GM23338 (cell line): ENCODE measurements at regions not wholly inside any gene's neighbourhood (a gene's known extent, or its start where the extent isn't known, plus 50 kb on each side); places are given as distances from the start of the nearest gene placed in this dataset.
A peak's percentile ranks its signal among the peaks of the same experiment; 100 is the strongest.

Experiments used
- ATAC-seq: fragments of 200-7000 bp; cut with Tn5 transposase; 3 replicates; pipeline ENCODE4 v1.9.1; 2020
- DNase-seq: peaks from one replicate; pipeline ENCODE4 v3.0.0-alpha.2; 2015; ENCODE audit warnings: low spot score
- H2AFZ ChIP-seq: fragments of 200-600 bp; sonication (generic); 2 replicates; pipeline ENCODE4 v1.8.0; 2016; ENCODE audit warnings: antibody characterized with exemption, mild to moderate bottlenecking, moderate library complexity
- H3F3A ChIP-seq: fragments of 200-600 bp; sonication (generic); replicated peaks from 2 replicates; pipeline ENCODE4 v1.8.0; 2017; ENCODE audit warnings: antibody characterized with exemption, mixed run types, low read depth
- H3K27ac ChIP-seq: fragments of 200-600 bp; sonication (generic); 2 replicates; pipeline ENCODE4 v1.6.1; 2016; ENCODE audit warnings: low read depth
- H3K27me3 ChIP-seq: fragments of 200-600 bp; sonication (generic); 2 replicates; pipeline ENCODE4 v1.8.0; 2016; ENCODE audit warnings: mild to moderate bottlenecking, mixed run types, moderate library complexity; ENCODE audit not compliant: insufficient read depth
- H3K36me3 ChIP-seq: fragments of 200-600 bp; sonication (generic); 2 replicates; pipeline ENCODE4 v1.8.0; 2016; ENCODE audit warnings: mild to moderate bottlenecking; ENCODE audit not compliant: insufficient read depth
- H3K4me1 ChIP-seq: fragments of 200-600 bp; sonication (generic); 2 replicates; pipeline ENCODE4 v1.8.0; 2016; ENCODE audit warnings: mild to moderate bottlenecking, moderate library complexity; ENCODE audit not compliant: insufficient read depth
- H3K4me2 ChIP-seq: fragments of 200-600 bp; sonication (generic); 2 replicates; pipeline ENCODE4 v1.7.1; 2017; ENCODE audit warnings: mixed run types
- H3K4me3 ChIP-seq: fragments of 200-600 bp; sonication (generic); 2 replicates; pipeline ENCODE4 v1.6.1; 2016; ENCODE audit warnings: mixed run types
- H3K79me2 ChIP-seq: fragments of 200-600 bp; sonication (generic); replicated peaks from 2 replicates; pipeline ENCODE4 v1.8.0; 2017; ENCODE audit warnings: mild to moderate bottlenecking; ENCODE audit not compliant: insufficient read depth
- H3K9me2 ChIP-seq: fragments of 200-600 bp; sonication (generic); 2 replicates; pipeline ENCODE4 v1.8.0; 2017; ENCODE audit not compliant: insufficient read depth
- H4K20me1 ChIP-seq: fragments of 200-600 bp; sonication (generic); replicated peaks from 2 replicates; pipeline ENCODE4 v1.8.0; 2017; ENCODE audit warnings: mild to moderate bottlenecking; ENCODE audit not compliant: insufficient read depth
- H3K27ac Mint-ChIP-seq: 2 replicates; pipeline ENCODE4 v1.8.0; 2020; ENCODE audit warnings: inconsistent platforms, mild to moderate bottlenecking, moderate library complexity, mixed read lengths
- H3K27me3 Mint-ChIP-seq: 3 replicates; pipeline ENCODE4 v1.8.0; 2022; ENCODE audit warnings: low read depth, mild to moderate bottlenecking, moderate library complexity, mixed read lengths, inconsistent platforms; ENCODE audit not compliant: insufficient read depth, poor library complexity
- H3K36me3 Mint-ChIP-seq: 3 replicates; pipeline ENCODE4 v1.8.0; 2021; ENCODE audit warnings: low read depth, mild to moderate bottlenecking, inconsistent platforms, moderate library complexity, mixed read lengths
- H3K4me1 Mint-ChIP-seq: 3 replicates; pipeline ENCODE4 v1.8.0; 2020; ENCODE audit warnings: mild to moderate bottlenecking, inconsistent platforms, mixed read lengths
- H3K4me3 Mint-ChIP-seq: 3 replicates; pipeline ENCODE4 v1.8.0; 2021; ENCODE audit warnings: moderate library complexity, mild to moderate bottlenecking, inconsistent platforms, mixed read lengths
- H3K9me3 Mint-ChIP-seq: 3 replicates; pipeline ENCODE4 v1.8.0; 2020; ENCODE audit warnings: moderate library complexity, mild to moderate bottlenecking, inconsistent platforms, mixed read lengths
- CREB1 ChIP-seq: fragments of 250-450 bp; sonication (Bioruptor Pico); IDR thresholded peaks from 2 replicates; pipeline ENCODE4 v1.5.0; 2020; ENCODE audit warnings: low read depth, mild to moderate bottlenecking, moderate library complexity
- EZH2 ChIP-seq: fragments of 200-600 bp; sonication (generic); IDR thresholded peaks from one replicate; pipeline ENCODE4 v1.8.0; 2017; ENCODE audit warnings: antibody characterized with exemption, mild to moderate bottlenecking, low read depth; ENCODE audit not compliant: unreplicated experiment
- EZH2phosphoT487 ChIP-seq: fragments of 200-600 bp; sonication (generic); IDR thresholded peaks from one replicate; pipeline ENCODE4 v1.8.1; 2018; ENCODE audit warnings: antibody characterized with exemption; ENCODE audit not compliant: unreplicated experiment
- JUNB ChIP-seq: IDR thresholded peaks from one replicate; pipeline ENCODE4 v1.6.1; 2016; ENCODE audit warnings: antibody characterized with exemption; ENCODE audit not compliant: unreplicated experiment
- NANOG ChIP-seq: IDR thresholded peaks from 2 replicates; pipeline ENCODE4 v1.6.1; 2016; ENCODE audit warnings: antibody characterized with exemption, borderline replicate concordance
- POLR2AphosphoS5 ChIP-seq: IDR thresholded peaks from 2 replicates; pipeline ENCODE4 v1.6.1; 2016; ENCODE audit warnings: antibody characterized with exemption, low read depth
- STAT1 ChIP-seq: IDR thresholded peaks from one replicate; pipeline ENCODE4 v1.6.1; 2016; ENCODE audit warnings: antibody characterized with exemption; ENCODE audit not compliant: unreplicated experiment
- ZNF114 ChIP-seq: fragments of 250-450 bp; sonication (Bioruptor Pico); IDR thresholded peaks from 2 replicates; pipeline ENCODE4 v1.5.0; 2020; ENCODE audit warnings: mild to moderate bottlenecking, moderate library complexity
- ZNF331 ChIP-seq: fragments of 250-450 bp; sonication (Bioruptor Pico); IDR thresholded peaks from 2 replicates; pipeline ENCODE4 v1.5.0; 2020; ENCODE audit warnings: low read depth, mild to moderate bottlenecking, moderate library complexity
- TF ChIP-seq, protein P1 (sequence below): fragments of 250-450 bp; sonication (Bioruptor Pico); IDR thresholded peaks from 2 replicates; pipeline ENCODE4 v1.5.0; 2020; ENCODE audit warnings: mild to moderate bottlenecking, moderate library complexity
- TF ChIP-seq, protein P2 (sequence below): IDR thresholded peaks from 2 replicates; pipeline ENCODE4 v1.6.1; 2016; ENCODE audit warnings: antibody characterized with exemption
- TF ChIP-seq, protein P3 (sequence below): IDR thresholded peaks from one replicate; pipeline ENCODE4 v1.6.1; 2018; ENCODE audit warnings: antibody characterized with exemption; ENCODE audit not compliant: unreplicated experiment
- TF ChIP-seq, protein P4 (sequence below), 2 experiments: fragments of 200-600 bp in 1 of 2; sonication (generic) in 1 of 2; conservative IDR thresholded peaks; 2 replicates each; pipeline versions ENCODE4 v1.5.1 to v1.6.1; 2016 to 2017; ENCODE audit warnings: antibody characterized with exemption in 2 of 2, low read depth in 2 of 2, mild to moderate bottlenecking in 2 of 2, moderate library complexity in 1 of 2

DNA sequence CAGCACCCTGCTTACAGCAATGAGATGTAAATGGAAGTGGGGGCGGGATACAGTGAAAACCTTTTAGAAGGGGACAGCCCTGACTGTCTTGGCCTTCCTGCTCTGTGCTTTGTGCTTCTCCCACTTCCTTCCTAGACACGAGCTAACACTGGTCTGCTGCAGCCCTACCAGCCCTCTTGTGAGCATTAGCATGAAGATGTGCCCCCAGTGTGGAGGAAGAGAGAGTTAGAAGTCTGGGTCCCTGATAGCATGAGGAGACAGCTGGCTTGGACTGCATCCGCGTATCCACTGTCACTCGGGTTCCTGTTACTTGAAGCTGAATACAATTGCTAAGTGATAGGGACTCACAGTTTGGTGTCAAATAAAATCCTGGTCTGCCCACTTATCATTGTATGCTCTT is 248.1 kb upstream of the SOX5 start:
- peaks cover 11% of the 10 kb centered on the region; the same call in 2 of the 3 replicates for H3K4me1 Mint-ChIP-seq
- Histone ChIP-seq H3K27ac (0 out of 2 replicates have a peak overlapping the region, but pooled peaks have one; percentile 28), H2AFZ (no peak overlapping the region), H3K4me1 (0 out of 2 replicates have a peak, but pooled peaks cover 5% of the 10 kb centered on the region), H3K4me2 (no peak overlapping the region), H3K36me3 (no peaks in the 10 kb centered on the region), H3F3A (no peaks in the 10 kb centered on the region), H3K27me3 (no peaks in the 10 kb centered on the region), H4K20me1 (no peaks in the 10 kb centered on the region), H3K79me2 (no peaks in the 10 kb centered on the region), H3K9me2 (no peaks in the 10 kb centered on the region), H3K4me3 (no peak overlapping the region)
- peaks cover 5% of the 10 kb centered on the region for H3K27me3 Mint-ChIP-seq
- H3K27ac Mint-ChIP-seq, result peak overlapping the region; percentile 1; the same call in 1 of the 2 replicates
- H3K4me3 Mint-ChIP-seq, result no peak overlapping the region
- DNase-seq, result peak; percentile 35
- TF ChIP-seq EZH2phosphoT487 (no peak), ZNF114 (CRISPR knock-in tag) (no peak), EZH2 (no peak), ZNF331 (CRISPR knock-in tag) (no peak), STAT1 (no peak), CREB1 (CRISPR knock-in tag) (no peak), NANOG (no peak), POLR2AphosphoS5 (no peak), JUNB (no peak)
- TF ChIP-seq, protein P1, sequence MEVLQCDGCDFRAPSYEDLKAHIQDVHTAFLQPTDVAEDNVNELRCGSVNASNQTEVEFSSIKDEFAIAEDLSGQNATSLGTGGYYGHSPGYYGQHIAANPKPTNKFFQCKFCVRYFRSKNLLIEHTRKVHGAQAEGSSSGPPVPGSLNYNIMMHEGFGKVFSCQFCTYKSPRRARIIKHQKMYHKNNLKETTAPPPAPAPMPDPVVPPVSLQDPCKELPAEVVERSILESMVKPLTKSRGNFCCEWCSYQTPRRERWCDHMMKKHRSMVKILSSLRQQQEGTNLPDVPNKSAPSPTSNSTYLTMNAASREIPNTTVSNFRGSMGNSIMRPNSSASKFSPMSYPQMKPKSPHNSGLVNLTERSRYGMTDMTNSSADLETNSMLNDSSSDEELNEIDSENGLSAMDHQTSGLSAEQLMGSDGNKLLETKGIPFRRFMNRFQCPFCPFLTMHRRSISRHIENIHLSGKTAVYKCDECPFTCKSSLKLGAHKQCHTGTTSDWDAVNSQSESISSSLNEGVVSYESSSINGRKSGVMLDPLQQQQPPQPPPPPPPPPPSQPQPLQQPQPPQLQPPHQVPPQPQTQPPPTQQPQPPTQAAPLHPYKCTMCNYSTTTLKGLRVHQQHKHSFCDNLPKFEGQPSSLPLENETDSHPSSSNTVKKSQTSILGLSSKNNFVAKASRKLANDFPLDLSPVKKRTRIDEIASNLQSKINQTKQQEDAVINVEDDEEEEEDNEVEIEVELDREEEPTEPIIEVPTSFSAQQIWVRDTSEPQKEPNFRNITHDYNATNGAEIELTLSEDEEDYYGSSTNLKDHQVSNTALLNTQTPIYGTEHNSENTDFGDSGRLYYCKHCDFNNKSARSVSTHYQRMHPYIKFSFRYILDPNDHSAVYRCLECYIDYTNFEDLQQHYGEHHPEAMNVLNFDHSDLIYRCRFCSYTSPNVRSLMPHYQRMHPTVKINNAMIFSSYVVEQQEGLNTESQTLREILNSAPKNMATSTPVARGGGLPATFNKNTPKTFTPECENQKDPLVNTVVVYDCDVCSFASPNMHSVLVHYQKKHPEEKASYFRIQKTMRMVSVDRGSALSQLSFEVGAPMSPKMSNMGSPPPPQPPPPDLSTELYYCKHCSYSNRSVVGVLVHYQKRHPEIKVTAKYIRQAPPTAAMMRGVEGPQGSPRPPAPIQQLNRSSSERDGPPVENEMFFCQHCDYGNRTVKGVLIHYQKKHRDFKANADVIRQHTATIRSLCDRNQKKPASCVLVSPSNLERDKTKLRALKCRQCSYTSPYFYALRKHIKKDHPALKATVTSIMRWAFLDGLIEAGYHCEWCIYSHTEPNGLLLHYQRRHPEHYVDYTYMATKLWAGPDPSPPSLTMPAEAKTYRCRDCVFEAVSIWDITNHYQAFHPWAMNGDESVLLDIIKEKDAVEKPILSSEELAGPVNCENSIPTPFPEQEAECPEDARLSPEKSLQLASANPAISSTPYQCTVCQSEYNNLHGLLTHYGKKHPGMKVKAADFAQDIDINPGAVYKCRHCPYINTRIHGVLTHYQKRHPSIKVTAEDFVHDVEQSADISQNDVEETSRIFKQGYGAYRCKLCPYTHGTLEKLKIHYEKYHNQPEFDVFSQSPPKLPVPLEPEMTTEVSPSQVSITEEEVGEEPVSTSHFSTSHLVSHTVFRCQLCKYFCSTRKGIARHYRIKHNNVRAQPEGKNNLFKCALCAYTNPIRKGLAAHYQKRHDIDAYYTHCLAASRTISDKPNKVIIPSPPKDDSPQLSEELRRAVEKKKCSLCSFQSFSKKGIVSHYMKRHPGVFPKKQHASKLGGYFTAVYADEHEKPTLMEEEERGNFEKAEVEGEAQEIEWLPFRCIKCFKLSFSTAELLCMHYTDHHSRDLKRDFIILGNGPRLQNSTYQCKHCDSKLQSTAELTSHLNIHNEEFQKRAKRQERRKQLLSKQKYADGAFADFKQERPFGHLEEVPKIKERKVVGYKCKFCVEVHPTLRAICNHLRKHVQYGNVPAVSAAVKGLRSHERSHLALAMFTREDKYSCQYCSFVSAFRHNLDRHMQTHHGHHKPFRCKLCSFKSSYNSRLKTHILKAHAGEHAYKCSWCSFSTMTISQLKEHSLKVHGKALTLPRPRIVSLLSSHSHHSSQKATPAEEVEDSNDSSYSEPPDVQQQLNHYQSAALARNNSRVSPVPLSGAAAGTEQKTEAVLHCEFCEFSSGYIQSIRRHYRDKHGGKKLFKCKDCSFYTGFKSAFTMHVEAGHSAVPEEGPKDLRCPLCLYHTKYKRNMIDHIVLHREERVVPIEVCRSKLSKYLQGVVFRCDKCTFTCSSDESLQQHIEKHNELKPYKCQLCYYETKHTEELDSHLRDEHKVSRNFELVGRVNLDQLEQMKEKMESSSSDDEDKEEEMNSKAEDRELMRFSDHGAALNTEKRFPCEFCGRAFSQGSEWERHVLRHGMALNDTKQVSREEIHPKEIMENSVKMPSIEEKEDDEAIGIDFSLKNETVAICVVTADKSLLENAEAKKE (CRISPR knock-in tag), result no peak
- TF ChIP-seq, protein P2, sequence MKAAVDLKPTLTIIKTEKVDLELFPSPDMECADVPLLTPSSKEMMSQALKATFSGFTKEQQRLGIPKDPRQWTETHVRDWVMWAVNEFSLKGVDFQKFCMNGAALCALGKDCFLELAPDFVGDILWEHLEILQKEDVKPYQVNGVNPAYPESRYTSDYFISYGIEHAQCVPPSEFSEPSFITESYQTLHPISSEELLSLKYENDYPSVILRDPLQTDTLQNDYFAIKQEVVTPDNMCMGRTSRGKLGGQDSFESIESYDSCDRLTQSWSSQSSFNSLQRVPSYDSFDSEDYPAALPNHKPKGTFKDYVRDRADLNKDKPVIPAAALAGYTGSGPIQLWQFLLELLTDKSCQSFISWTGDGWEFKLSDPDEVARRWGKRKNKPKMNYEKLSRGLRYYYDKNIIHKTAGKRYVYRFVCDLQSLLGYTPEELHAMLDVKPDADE, result no peak
- TF ChIP-seq, protein P3, sequence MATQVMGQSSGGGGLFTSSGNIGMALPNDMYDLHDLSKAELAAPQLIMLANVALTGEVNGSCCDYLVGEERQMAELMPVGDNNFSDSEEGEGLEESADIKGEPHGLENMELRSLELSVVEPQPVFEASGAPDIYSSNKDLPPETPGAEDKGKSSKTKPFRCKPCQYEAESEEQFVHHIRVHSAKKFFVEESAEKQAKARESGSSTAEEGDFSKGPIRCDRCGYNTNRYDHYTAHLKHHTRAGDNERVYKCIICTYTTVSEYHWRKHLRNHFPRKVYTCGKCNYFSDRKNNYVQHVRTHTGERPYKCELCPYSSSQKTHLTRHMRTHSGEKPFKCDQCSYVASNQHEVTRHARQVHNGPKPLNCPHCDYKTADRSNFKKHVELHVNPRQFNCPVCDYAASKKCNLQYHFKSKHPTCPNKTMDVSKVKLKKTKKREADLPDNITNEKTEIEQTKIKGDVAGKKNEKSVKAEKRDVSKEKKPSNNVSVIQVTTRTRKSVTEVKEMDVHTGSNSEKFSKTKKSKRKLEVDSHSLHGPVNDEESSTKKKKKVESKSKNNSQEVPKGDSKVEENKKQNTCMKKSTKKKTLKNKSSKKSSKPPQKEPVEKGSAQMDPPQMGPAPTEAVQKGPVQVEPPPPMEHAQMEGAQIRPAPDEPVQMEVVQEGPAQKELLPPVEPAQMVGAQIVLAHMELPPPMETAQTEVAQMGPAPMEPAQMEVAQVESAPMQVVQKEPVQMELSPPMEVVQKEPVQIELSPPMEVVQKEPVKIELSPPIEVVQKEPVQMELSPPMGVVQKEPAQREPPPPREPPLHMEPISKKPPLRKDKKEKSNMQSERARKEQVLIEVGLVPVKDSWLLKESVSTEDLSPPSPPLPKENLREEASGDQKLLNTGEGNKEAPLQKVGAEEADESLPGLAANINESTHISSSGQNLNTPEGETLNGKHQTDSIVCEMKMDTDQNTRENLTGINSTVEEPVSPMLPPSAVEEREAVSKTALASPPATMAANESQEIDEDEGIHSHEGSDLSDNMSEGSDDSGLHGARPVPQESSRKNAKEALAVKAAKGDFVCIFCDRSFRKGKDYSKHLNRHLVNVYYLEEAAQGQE, result no peak
- TF ChIP-seq, protein P4, sequence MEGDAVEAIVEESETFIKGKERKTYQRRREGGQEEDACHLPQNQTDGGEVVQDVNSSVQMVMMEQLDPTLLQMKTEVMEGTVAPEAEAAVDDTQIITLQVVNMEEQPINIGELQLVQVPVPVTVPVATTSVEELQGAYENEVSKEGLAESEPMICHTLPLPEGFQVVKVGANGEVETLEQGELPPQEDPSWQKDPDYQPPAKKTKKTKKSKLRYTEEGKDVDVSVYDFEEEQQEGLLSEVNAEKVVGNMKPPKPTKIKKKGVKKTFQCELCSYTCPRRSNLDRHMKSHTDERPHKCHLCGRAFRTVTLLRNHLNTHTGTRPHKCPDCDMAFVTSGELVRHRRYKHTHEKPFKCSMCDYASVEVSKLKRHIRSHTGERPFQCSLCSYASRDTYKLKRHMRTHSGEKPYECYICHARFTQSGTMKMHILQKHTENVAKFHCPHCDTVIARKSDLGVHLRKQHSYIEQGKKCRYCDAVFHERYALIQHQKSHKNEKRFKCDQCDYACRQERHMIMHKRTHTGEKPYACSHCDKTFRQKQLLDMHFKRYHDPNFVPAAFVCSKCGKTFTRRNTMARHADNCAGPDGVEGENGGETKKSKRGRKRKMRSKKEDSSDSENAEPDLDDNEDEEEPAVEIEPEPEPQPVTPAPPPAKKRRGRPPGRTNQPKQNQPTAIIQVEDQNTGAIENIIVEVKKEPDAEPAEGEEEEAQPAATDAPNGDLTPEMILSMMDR (conservative IDR thresholded peaks at IDR 0.05; ENCODE audit: low read depth in 2 of 2), result no peak
- peak; percentile 92 for ATAC-seq
- H3K9me3 Mint-ChIP-seq, result no peaks in the 10 kb centered on the region
- H3K36me3 Mint-ChIP-seq, result no peaks in the 10 kb centered on the region
